Neuronal stem cell (in vitro differentiated cells): ENCODE measurements at regions not wholly inside any gene's neighbourhood (a gene's known extent, or its start where the extent isn't known, plus 50 kb on each side); places are given as distances from the start of the nearest gene placed in this dataset.

ENCODE experiments used
- DNase-seq: peaks from one replicate; pipeline ENCODE4 v3.0.0-alpha.2; 2013; ENCODE audit warnings: low spot score
- H2AFZ ChIP-seq: one replicate; pipeline ENCODE4 v1.6.1; 2013; ENCODE audit warnings: mild to moderate bottlenecking, low read length, inconsistent platforms
- H2AK5ac ChIP-seq: 2 replicates; pipeline ENCODE4 v1.6.1; 2013; ENCODE audit warnings: low read depth, mild to moderate bottlenecking, inconsistent platforms, low read length, moderate library complexity, mixed read lengths
- H2BK120ac ChIP-seq: 2 replicates; pipeline ENCODE4 v1.6.1; 2013; ENCODE audit warnings: low read depth, mild to moderate bottlenecking, inconsistent platforms, low read length, moderate library complexity, mixed read lengths
- H2BK12ac ChIP-seq: one replicate; pipeline ENCODE4 v1.6.1; 2013; ENCODE audit warnings: low read length, inconsistent platforms
- H2BK15ac ChIP-seq: 2 replicates; pipeline ENCODE4 v1.6.1; 2013; ENCODE audit warnings: mild to moderate bottlenecking, low read length, inconsistent platforms, mixed read lengths
- H2BK5ac ChIP-seq: one replicate; pipeline ENCODE4 v1.6.1; 2013; ENCODE audit warnings: inconsistent platforms, mild to moderate bottlenecking, low read length, moderate library complexity
- H3K14ac ChIP-seq: one replicate; pipeline ENCODE4 v1.6.1; 2013; ENCODE audit warnings: low read length, inconsistent platforms
- H3K18ac ChIP-seq: 2 replicates; pipeline ENCODE4 v1.6.1; 2013; ENCODE audit warnings: low read length, inconsistent platforms
- H3K23ac ChIP-seq: 2 replicates; pipeline ENCODE4 v1.6.1; 2013; ENCODE audit warnings: low read depth, mild to moderate bottlenecking, mixed read lengths, low read length, inconsistent platforms; ENCODE audit not compliant: poor library complexity
- H3K27ac ChIP-seq: replicated peaks from 3 replicates; pipeline ENCODE4 v1.5.1; 2013; ENCODE audit warnings: low read length, inconsistent platforms
- H3K27me3 ChIP-seq, 3 experiments: 2 replicates each; pipeline ENCODE4 v1.6.1; 2013; ENCODE audit warnings: low read length in 3 of 3, mild to moderate bottlenecking in 2 of 3, inconsistent platforms in 1 of 3, low read depth in 1 of 3, mixed read lengths in 1 of 3, moderate library complexity in 1 of 3; ENCODE audit not compliant: control insufficient read depth in 3 of 3, insufficient read depth in 3 of 3
- H3K36me3 ChIP-seq, 2 donors: replicated peaks in 1 of 2; 2 replicates each; pipeline ENCODE4 v1.6.1; 2013; ENCODE audit warnings: low read length in 2 of 2; ENCODE audit not compliant: control insufficient read depth in 2 of 2, insufficient read depth in 2 of 2
- H3K4ac ChIP-seq: 2 replicates; pipeline ENCODE4 v1.6.1; 2013; ENCODE audit warnings: inconsistent platforms, mild to moderate bottlenecking, low read length, moderate library complexity
- H3K4me1 ChIP-seq, 2 donors: 1 replicate in 1 of 2; 2 replicates in 1 of 2; pipeline ENCODE4 v1.6.1; 2013; ENCODE audit warnings: low read length in 2 of 2, low read depth in 1 of 2; ENCODE audit not compliant: control insufficient read depth in 2 of 2, insufficient read depth in 1 of 2
- H3K4me2 ChIP-seq: one replicate; pipeline ENCODE4 v1.6.1; 2013; ENCODE audit warnings: mild to moderate bottlenecking, low read length, inconsistent platforms; ENCODE audit not compliant: insufficient read depth, poor library complexity, severe bottlenecking
- H3K4me3 ChIP-seq, 2 donors: 2 replicates each; pipeline ENCODE4 v1.5.1; 2013; ENCODE audit warnings: low read length in 2 of 2, mild to moderate bottlenecking in 2 of 2, inconsistent platforms in 1 of 2, moderate library complexity in 1 of 2
- H3K79me1 ChIP-seq: one replicate; pipeline ENCODE4 v1.6.1; 2013; ENCODE audit warnings: low read depth, mild to moderate bottlenecking, inconsistent platforms, low read length, moderate library complexity
- H3K9ac ChIP-seq: one replicate; pipeline ENCODE4 v1.6.1; 2013; ENCODE audit warnings: mild to moderate bottlenecking, low read depth, low read length, inconsistent platforms; ENCODE audit not compliant: poor library complexity
- H3K9me3 ChIP-seq, 2 donors: replicated peaks in 1 of 2; 2 replicates each; pipeline versions ENCODE3 to v1.6.1; 2013; ENCODE audit warnings: low read length in 2 of 2, mild to moderate bottlenecking in 2 of 2, inconsistent platforms in 1 of 2, low read depth in 1 of 2, mixed read lengths in 1 of 2, moderate library complexity in 1 of 2; ENCODE audit not compliant: control insufficient read depth in 2 of 2, insufficient read depth in 1 of 2
- H4K8ac ChIP-seq: one replicate; pipeline ENCODE4 v1.6.1; 2013; ENCODE audit warnings: low read depth, mild to moderate bottlenecking, inconsistent platforms, low read length, moderate library complexity
- H4K91ac ChIP-seq: one replicate; pipeline ENCODE4 v1.6.1; 2013; ENCODE audit warnings: low read length, low read depth, mild to moderate bottlenecking, inconsistent platforms; ENCODE audit not compliant: poor library complexity
- WGBS, 2 donors: extraction: QIAGEN DNeasy Blood & Tissue Kit; methylation state at CpG; one replicate each; pipeline ENCODE4 v1.1.7; 2013; ENCODE audit warnings: missing lambda C conversion rate in 2 of 2, mixed read lengths in 1 of 2; ENCODE audit not compliant: insufficient read length in 2 of 2, insufficient replicate concordance in 1 of 2; ENCODE audit errors: extremely low coverage in 2 of 2; 5-methylcytosine and 5-hydroxymethylcytosine counted together

DNA sequence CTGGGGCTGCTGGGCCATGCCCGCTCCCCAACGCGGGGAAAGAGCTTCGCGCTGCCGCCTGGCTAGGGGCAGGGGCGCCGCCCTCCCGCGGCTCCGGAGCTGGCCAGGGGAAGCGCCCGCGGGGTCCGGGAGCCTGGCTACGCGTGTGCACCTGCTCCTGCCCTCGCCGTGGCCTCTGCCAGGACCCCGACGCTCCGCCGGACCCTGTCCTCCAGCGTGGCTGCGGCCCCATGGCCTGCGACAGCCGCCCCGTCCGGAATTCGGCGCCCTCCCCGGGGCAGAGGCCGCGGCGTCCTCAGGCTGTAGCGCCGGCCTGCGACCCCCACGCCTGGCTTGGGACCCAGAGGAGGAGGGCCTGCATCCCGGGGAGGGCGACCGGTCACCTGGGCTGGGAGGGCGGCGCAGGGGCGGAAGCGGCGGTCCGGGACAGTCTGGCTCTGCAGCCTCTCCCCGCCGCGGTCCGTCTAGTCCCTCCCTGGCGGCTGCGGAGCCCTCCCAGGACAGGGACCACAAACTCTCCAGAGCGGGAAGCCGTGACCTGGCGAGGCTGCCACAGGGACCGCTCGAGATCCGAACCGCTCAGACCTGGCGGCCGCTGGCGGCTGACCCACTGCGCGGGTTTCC, 85.6 kb downstream of the ALG10 start:
- Histone ChIP-seq H3K4me3 (no peak overlapping the region), H3K9ac (no peak overlapping the region), H2BK120ac (no peak overlapping the region), H3K27ac (no peak overlapping the region), H3K36me3 (no peaks in the 10 kb centered on the region), H2BK12ac (no peak overlapping the region), H2BK5ac (no peak overlapping the region), H2BK15ac (no peak overlapping the region), H3K18ac (no peak overlapping the region), H2AFZ (no peak overlapping the region), H4K91ac (no peak overlapping the region), H3K4me1 (no peaks in the 10 kb centered on the region), H3K27me3 (no peaks in the 10 kb centered on the region), H2AK5ac (no peak overlapping the region), H3K14ac (no peak overlapping the region), H4K8ac (no peak overlapping the region), H3K23ac (no peak overlapping the region), H3K79me1 (peaks cover 4% of the 10 kb centered on the region), H3K4ac (no peak overlapping the region), H3K9me3 (peaks cover 0 to 33% of the 10 kb centered on the region in 2 donors), H3K4me2 (no peak overlapping the region)
- DNase-seq: no peak
- WGBS, 2 donors: no CpG with 5 or more reads among the region's 66 CpGs

GRCh38 chr12:34108405-34108803, 86.1 kb downstream of the ALG10 start:
- Histone ChIP-seq H3K36me3 (no peaks in the 10 kb centered on the region), H3K9me3 (peaks cover 0 to 33% of the 10 kb centered on the region in 2 donors), H2BK5ac (no peak overlapping the region), H3K27me3 (no peaks in the 10 kb centered on the region), H2AK5ac (no peak overlapping the region), H2BK15ac (no peak overlapping the region), H3K18ac (no peak overlapping the region), H3K4me3 (no peak overlapping the region), H4K8ac (no peak overlapping the region), H3K4me1 (no peaks in the 10 kb centered on the region), H3K27ac (no peak overlapping the region), H3K79me1 (peaks cover 4% of the 10 kb centered on the region), H3K4ac (no peak overlapping the region), H3K9ac (no peak overlapping the region), H3K14ac (no peak overlapping the region), H4K91ac (no peak overlapping the region), H3K23ac (no peak overlapping the region), H2BK12ac (no peak overlapping the region), H2BK120ac (no peak overlapping the region), H2AFZ (no peak overlapping the region), H3K4me2 (no peak overlapping the region)
- WGBS, 2 donors: no CpG with 5 or more reads among the region's 24 CpGs
- DNase-seq: no peak

DNA sequence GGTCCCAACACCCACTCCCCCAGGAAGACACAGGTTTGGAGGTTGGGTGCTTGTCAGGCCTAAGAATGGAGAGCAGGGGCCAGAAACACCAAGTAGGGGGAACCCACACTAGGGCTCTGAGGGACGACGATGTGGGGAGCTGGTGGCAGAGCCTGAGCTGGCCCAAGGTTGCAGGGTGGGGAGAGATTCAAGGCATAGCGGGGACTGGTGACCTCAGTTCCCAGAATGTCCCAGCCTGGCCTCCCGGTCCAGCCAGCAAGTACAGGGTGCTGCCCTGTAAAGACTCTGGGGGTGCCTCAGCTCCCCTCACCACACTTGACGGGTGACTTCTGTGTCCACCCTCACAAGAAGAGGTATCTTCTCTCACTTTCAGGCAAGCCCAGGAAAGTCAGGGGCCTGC, 86.7 kb downstream of the ALG10 start:
- Histone ChIP-seq H3K9ac (no peak overlapping the region), H3K27me3 (no peaks in the 10 kb centered on the region), H2BK5ac (no peak overlapping the region), H3K14ac (no peak overlapping the region), H3K4me1 (no peaks in the 10 kb centered on the region), H3K79me1 (peaks cover 4% of the 10 kb centered on the region), H2BK120ac (no peak overlapping the region), H4K8ac (no peak overlapping the region), H3K36me3 (no peaks in the 10 kb centered on the region), H4K91ac (no peak overlapping the region), H3K27ac (no peak overlapping the region), H3K4me2 (no peak overlapping the region), H3K4ac (no peak overlapping the region), H2AK5ac (no peak overlapping the region), H3K4me3 (no peak overlapping the region), H3K18ac (no peak overlapping the region), H2BK15ac (no peak overlapping the region), H2BK12ac (no peak overlapping the region), H3K9me3 (peaks cover 0 to 33% of the 10 kb centered on the region in 2 donors), H3K23ac (no peak overlapping the region), H2AFZ (no peak overlapping the region)
- no CpG with 5 or more reads among the region's 5 CpGs for WGBS, 2 donors
- DNase-seq: no peak

DNA sequence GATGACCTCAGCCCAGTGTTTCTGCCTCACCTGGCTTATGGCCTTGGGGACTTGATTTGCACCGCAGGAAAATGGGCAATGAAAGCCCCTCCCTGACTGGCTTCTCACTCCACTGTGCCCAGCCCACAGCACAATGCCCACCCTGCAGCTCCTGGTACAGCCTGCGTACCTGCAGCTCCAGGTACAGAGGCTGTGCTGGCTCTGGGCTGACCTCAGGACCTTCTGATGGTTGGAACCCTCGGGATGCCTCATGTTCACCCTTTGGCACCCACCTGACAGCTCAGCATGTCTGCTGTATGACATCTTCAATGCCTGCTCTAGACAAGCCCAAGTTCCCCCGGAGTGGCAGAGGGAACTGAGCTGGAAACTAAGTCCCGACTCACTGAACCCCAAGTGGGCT, 87.1 kb downstream of the ALG10 start:
- Histone ChIP-seq H2BK15ac (no peak overlapping the region), H3K9ac (no peak overlapping the region), H2AFZ (no peak overlapping the region), H2AK5ac (no peak overlapping the region), H3K4ac (no peak overlapping the region), H3K36me3 (no peaks in the 10 kb centered on the region), H4K91ac (no peak overlapping the region), H4K8ac (no peak overlapping the region), H3K18ac (no peak overlapping the region), H2BK120ac (no peak overlapping the region), H2BK12ac (no peak overlapping the region), H3K4me1 (no peaks in the 10 kb centered on the region), H3K79me1 (peaks cover 4% of the 10 kb centered on the region), H2BK5ac (no peak overlapping the region), H3K9me3 (peaks cover 0 to 33% of the 10 kb centered on the region in 2 donors), H3K4me3 (no peak overlapping the region), H3K27ac (no peak overlapping the region), H3K4me2 (no peak overlapping the region), H3K23ac (no peak overlapping the region), H3K14ac (no peak overlapping the region), H3K27me3 (no peaks in the 10 kb centered on the region)
- no CpG with 5 or more reads among the region's 5 CpGs for WGBS, 2 donors
- no peak for DNase-seq
